ENCODE measurements at regions not wholly inside any gene's neighbourhood (a gene's known extent, or its start where the extent isn't known, plus 50 kb on each side); places are given as distances from the start of the nearest gene placed in this dataset.

GRCh38 chr1:2969011-2969844 lies 52.0 kb upstream of the ACTRT2 start:
- H3K9me3 Mint-ChIP-seq (ENCODE audit: low read depth) = peaks cover 3% of the 10 kb centered on the region
- no peak overlapping the region for H3K4me3 Mint-ChIP-seq (ENCODE audit: low read depth)
- no peak for DNase-seq (ENCODE audit: low spot score, unreplicated experiment)
- no peaks in the 10 kb centered on the region for H3K27me3 Mint-ChIP-seq
- no peak for TF ChIP-seq CTCF (IDR thresholded peaks at IDR 0.05; ENCODE audit: unreplicated experiment)
- H3K4me1 Mint-ChIP-seq (ENCODE audit: low read depth) = no peaks in the 10 kb centered on the region
- no peak overlapping the region for H3K27ac Mint-ChIP-seq
- H3K36me3 Mint-ChIP-seq (ENCODE audit: insufficient read depth) = no peaks in the 10 kb centered on the region

DNA sequence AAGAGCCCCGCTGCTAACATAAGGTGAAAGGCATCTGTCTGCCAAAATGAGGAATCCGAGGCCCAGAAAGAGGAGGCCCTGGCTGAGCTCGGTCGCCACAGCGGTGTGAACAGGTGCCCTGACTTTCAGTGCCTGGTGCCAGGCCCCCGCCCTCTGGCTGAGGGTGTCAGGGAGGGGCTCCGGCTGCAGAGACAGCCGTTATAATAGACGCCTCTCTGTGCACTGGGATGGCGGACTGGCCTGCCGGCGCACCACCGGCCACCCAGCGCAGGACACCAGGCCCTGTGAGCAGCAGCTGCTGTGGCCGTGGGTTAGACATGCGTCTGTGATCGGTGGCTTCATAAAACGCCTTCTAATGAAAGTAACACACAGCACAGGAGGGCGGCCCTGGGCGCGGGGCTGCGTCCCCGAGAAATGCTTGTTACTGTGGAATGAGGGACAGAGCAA lies 51.4 kb upstream of the ACTRT2 start:
- no peaks in the 10 kb centered on the region for H3K27me3 Mint-ChIP-seq
- no peak for DNase-seq (ENCODE audit: low spot score, unreplicated experiment)
- no peak overlapping the region for H3K4me3 Mint-ChIP-seq (ENCODE audit: low read depth)
- no peak overlapping the region for H3K27ac Mint-ChIP-seq
- H3K36me3 Mint-ChIP-seq (ENCODE audit: insufficient read depth) = no peaks in the 10 kb centered on the region
- H3K4me1 Mint-ChIP-seq (ENCODE audit: low read depth) = no peaks in the 10 kb centered on the region
- peaks cover 3% of the 10 kb centered on the region for H3K9me3 Mint-ChIP-seq (ENCODE audit: low read depth)
- no peak for TF ChIP-seq CTCF (IDR thresholded peaks at IDR 0.05; ENCODE audit: unreplicated experiment)

GRCh38 chr1:2970311-2971071 lies 50.8 kb upstream of the ACTRT2 start:
- Mint-ChIP-seq H3K27me3 (no peaks in the 10 kb centered on the region), H3K4me1 (ENCODE audit: low read depth) (no peaks in the 10 kb centered on the region), H3K27ac (no peak overlapping the region), H3K36me3 (ENCODE audit: insufficient read depth) (no peaks in the 10 kb centered on the region), H3K4me3 (ENCODE audit: low read depth) (no peak overlapping the region), H3K9me3 (ENCODE audit: low read depth) (peaks cover 3% of the 10 kb centered on the region)
- no peak for TF ChIP-seq CTCF (IDR thresholded peaks at IDR 0.05; ENCODE audit: unreplicated experiment)
- DNase-seq (ENCODE audit: low spot score, unreplicated experiment) = no peak

DNA sequence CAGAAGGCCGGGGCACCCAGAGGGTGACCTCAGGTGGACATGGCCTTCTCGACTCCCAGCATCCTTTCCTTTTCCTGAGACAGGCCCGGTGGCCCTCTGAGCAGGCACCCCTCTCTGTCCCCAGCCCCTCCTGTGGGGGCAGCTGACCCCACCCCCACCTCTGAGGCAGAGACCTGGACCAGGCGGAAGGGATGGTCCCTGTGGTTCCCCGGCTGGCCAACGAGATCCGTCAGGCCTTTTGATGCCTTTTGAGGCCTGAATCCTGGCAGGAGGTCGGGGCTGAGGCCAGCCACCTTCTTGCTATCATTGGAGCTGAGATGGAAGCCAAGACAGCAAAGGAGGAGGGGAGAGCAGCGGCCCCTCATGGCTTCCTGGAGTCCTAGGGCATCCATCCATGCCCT lies 50.2 kb upstream of the ACTRT2 start:
- no peak overlapping the region for H3K4me3 Mint-ChIP-seq (ENCODE audit: low read depth)
- no peaks in the 10 kb centered on the region for H3K4me1 Mint-ChIP-seq (ENCODE audit: low read depth)
- DNase-seq (ENCODE audit: low spot score, unreplicated experiment) = no peak
- H3K27me3 Mint-ChIP-seq = no peaks in the 10 kb centered on the region
- H3K9me3 Mint-ChIP-seq (ENCODE audit: low read depth) = peaks cover 3% of the 10 kb centered on the region
- H3K36me3 Mint-ChIP-seq (ENCODE audit: insufficient read depth) = no peaks in the 10 kb centered on the region
- no peak overlapping the region for H3K27ac Mint-ChIP-seq
- no peak for TF ChIP-seq CTCF (IDR thresholded peaks at IDR 0.05; ENCODE audit: unreplicated experiment)
